ENCODE measurements at regions not wholly inside any gene's neighbourhood (a gene's known extent, or its start where the extent isn't known, plus 50 kb on each side); places are given as distances from the start of the nearest gene placed in this dataset.

- TF ChIP-seq CTCF (IDR thresholded peaks at IDR 0.05) (no peak), POLR2A (IDR thresholded peaks at IDR 0.05) (no peak)
These were observed 126.5 kb downstream of the MRPS30 start for GRCh38 chr5:44935262-44935661.
